Fibroblast of lung (primary cell): ENCODE measurements at regions not wholly inside any gene's neighbourhood (a gene's known extent, or its start where the extent isn't known, plus 50 kb on each side); places are given as distances from the start of the nearest gene placed in this dataset.

Experiments used
- EZH2 ChIP-seq: IDR thresholded peaks from 2 replicates; pipeline ENCODE4 v1.5.1; 2012; ENCODE audit warnings: low read length, control low read depth, mild to moderate bottlenecking; ENCODE audit errors: missing control alignments
- TF ChIP-seq, protein P1 (sequence below), 2 donors: IDR thresholded peaks in 1 of 2; conservative IDR thresholded peaks in 1 of 2; 1 replicate in 1 of 2; 2 replicates in 1 of 2; pipeline ENCODE4 v1.5.1; 2011 to 2012; ENCODE audit warnings: low read length in 2 of 2, control low read depth in 1 of 2, inconsistent platforms in 1 of 2, low read depth in 1 of 2, mild to moderate bottlenecking in 1 of 2

DNA sequence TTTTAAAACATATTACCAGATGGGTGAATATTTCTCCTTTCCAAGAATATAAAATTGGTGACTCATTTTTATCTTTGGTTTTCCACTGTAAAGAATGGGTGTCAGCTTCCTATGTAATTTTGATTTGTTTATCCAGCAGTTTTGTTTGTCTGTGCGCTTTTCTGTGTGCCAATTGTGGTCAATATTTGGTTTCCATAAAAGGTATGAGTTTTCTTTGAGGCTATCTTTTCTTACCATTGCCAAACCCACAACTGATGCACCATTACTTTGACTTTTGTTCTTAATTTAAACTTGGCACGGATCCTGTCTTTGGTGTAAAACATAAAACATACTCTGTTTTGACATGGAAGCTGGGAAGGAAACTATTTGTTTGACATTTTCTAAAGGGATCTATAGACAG lies 78.8 kb upstream of the NAV3 start:
- TF ChIP-seq EZH2, result no peak
- TF ChIP-seq, protein P1, sequence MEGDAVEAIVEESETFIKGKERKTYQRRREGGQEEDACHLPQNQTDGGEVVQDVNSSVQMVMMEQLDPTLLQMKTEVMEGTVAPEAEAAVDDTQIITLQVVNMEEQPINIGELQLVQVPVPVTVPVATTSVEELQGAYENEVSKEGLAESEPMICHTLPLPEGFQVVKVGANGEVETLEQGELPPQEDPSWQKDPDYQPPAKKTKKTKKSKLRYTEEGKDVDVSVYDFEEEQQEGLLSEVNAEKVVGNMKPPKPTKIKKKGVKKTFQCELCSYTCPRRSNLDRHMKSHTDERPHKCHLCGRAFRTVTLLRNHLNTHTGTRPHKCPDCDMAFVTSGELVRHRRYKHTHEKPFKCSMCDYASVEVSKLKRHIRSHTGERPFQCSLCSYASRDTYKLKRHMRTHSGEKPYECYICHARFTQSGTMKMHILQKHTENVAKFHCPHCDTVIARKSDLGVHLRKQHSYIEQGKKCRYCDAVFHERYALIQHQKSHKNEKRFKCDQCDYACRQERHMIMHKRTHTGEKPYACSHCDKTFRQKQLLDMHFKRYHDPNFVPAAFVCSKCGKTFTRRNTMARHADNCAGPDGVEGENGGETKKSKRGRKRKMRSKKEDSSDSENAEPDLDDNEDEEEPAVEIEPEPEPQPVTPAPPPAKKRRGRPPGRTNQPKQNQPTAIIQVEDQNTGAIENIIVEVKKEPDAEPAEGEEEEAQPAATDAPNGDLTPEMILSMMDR (conservative IDR thresholded peaks at IDR 0.05 in 1 of 2, IDR thresholded peaks at IDR 0.05 in 1 of 2; ENCODE audit: low read depth in 1 of 2, low read length in 2 of 2), result no peak
